CD8-positive, alpha-beta memory T cell (primary cell): ENCODE measurements at regions not wholly inside any gene's neighbourhood (a gene's known extent, or its start where the extent isn't known, plus 50 kb on each side); places are given as distances from the start of the nearest gene placed in this dataset.

ENCODE experiments used
- CTCF ChIA-PET: fragments of 350-600 bp; sonication (Branson Sonifier 250); formaldehyde crosslinking; loops from one replicate; lab custom pipeline; 2021; ENCODE audit warnings: antibody characterized with exemption; lab: Charles Lee
- POLR2A ChIA-PET: fragments of 350-600 bp; sonication (Branson Sonifier 250); formaldehyde crosslinking; loops from one replicate; lab custom pipeline; 2021; ENCODE audit warnings: antibody characterized with exemption; lab: Charles Lee
- DNase-seq, 5 donors: peaks; one replicate each; pipeline versions ENCODE4 v3.0.0 to v3.0.0-alpha.2; 2020 to 2022; ENCODE audit warnings: mixed read lengths in 1 of 5
- H3K27ac ChIP-seq: one replicate; pipeline ENCODE4 v1.7.0; 2013; ENCODE audit warnings: low read depth, mild to moderate bottlenecking, low read length, moderate library complexity
- H3K27me3 ChIP-seq: 2 replicates; pipeline ENCODE4 v1.7.0; 2013; ENCODE audit warnings: low read length, mild to moderate bottlenecking; ENCODE audit not compliant: insufficient read depth, poor library complexity, severe bottlenecking
- H3K36me3 ChIP-seq: 2 replicates; pipeline ENCODE4 v1.7.0; 2013; ENCODE audit warnings: mild to moderate bottlenecking, low read length, moderate library complexity; ENCODE audit not compliant: insufficient read depth
- H3K4me1 ChIP-seq: 2 replicates; pipeline ENCODE4 v1.7.0; 2013; ENCODE audit warnings: mild to moderate bottlenecking, low read length, moderate library complexity; ENCODE audit not compliant: insufficient read depth
- H3K4me3 ChIP-seq: 2 replicates; pipeline ENCODE4 v1.7.0; 2013; ENCODE audit warnings: mild to moderate bottlenecking, low read length
- H3K9me3 ChIP-seq: 2 replicates; pipeline ENCODE4 v1.7.0; 2013; ENCODE audit warnings: mild to moderate bottlenecking, low read length
- H3K27ac Mint-ChIP-seq, 8 donors: one replicate each; pipeline ENCODE4 v1.8.0; 2020 to 2021; ENCODE audit warnings: mixed read lengths in 8 of 8, mild to moderate bottlenecking in 6 of 8, inconsistent platforms in 3 of 8, moderate library complexity in 3 of 8
- H3K27me3 Mint-ChIP-seq, 2 donors: one replicate each; pipeline ENCODE4 v1.8.0; 2020 to 2021; ENCODE audit warnings: mixed read lengths in 2 of 2, mild to moderate bottlenecking in 1 of 2, moderate library complexity in 1 of 2
- H3K36me3 Mint-ChIP-seq, 3 donors: one replicate each; pipeline ENCODE4 v1.8.0; 2020 to 2021; ENCODE audit warnings: mixed read lengths in 3 of 3, inconsistent platforms in 1 of 3, mild to moderate bottlenecking in 1 of 3
- H3K4me1 Mint-ChIP-seq, 3 donors: one replicate each; pipeline ENCODE4 v1.8.0; 2020 to 2021; ENCODE audit warnings: mixed read lengths in 3 of 3, inconsistent platforms in 1 of 3, mild to moderate bottlenecking in 1 of 3
- H3K4me3 Mint-ChIP-seq, 7 donors: one replicate each; pipeline ENCODE4 v1.8.0; 2020 to 2021; ENCODE audit warnings: mixed read lengths in 7 of 7, mild to moderate bottlenecking in 6 of 7, moderate library complexity in 4 of 7, inconsistent platforms in 2 of 7
- H3K9me3 Mint-ChIP-seq, 5 donors: one replicate each; pipeline ENCODE4 v1.8.0; 2020 to 2022; ENCODE audit warnings: mixed read lengths in 5 of 5, mild to moderate bottlenecking in 3 of 5, moderate library complexity in 2 of 5, inconsistent platforms in 1 of 5

DNA sequence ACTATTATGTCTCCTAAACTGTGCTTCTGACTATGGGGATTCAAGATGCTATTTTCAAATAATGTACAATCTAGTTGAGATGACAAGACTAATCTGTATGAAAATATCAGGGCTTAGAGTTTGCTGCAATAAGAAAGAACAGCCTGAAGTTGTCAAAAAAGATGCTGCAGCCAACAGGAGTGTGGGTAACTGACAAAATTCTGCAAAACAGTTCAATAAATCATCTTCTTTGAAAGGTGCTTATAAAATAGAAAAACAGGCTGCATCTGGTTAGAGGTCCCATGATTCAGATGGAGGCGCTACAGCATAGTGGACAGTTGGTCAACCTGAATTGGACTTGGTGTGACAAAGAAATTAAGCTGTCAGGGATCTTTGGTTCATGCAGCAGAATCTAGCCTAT lies 511.0 kb downstream of the XPNPEP1 start:
- POLR2A ChIA-PET: no interaction called here
- H3K36me3 Mint-ChIP-seq: no peaks in the 10 kb centered on the region
- no peaks in the 10 kb centered on the region for H3K27me3 ChIP-seq
- no peaks in the 10 kb centered on the region for H3K9me3 ChIP-seq
- H3K27ac Mint-ChIP-seq: no peak overlapping the region
- H3K27me3 Mint-ChIP-seq: peaks cover 0 to 2% of the 10 kb centered on the region in 2 donors
- CTCF ChIA-PET: no interaction called here
- H3K4me1 Mint-ChIP-seq: no peaks in the 10 kb centered on the region
- no peaks in the 10 kb centered on the region for H3K4me1 ChIP-seq
- H3K4me3 Mint-ChIP-seq: no peak overlapping the region
- no peak overlapping the region for H3K27ac ChIP-seq
- H3K4me3 ChIP-seq: no peak overlapping the region
- no peaks in the 10 kb centered on the region for H3K36me3 ChIP-seq
- peaks cover 0 to 4% (median 0%) of the 10 kb centered on the region in 5 donors for H3K9me3 Mint-ChIP-seq
- no peak for DNase-seq

DNA sequence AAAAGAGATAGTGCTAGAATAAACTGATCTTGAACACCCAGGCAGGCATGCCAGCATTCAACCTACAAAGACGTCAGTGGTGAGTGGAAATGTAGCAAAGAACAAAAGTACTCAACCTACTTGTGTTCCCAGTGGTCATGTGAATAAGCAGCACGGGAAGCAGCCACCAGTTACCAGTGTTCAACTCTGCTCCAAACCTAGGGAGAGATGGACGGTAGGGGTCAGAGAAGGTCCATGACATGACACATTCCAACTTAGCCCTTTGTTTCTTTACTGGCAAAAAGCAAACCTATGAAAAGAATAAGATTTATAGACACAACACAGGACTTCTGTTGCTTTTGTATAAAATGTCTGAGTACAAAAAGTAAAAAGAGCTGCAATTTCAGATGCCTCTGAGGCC lies 511.4 kb downstream of the XPNPEP1 start:
- Mint-ChIP-seq H3K27me3 (peaks cover 0 to 2% of the 10 kb centered on the region in 2 donors), H3K9me3 (peaks cover 0 to 4% (median 0%) of the 10 kb centered on the region in 5 donors), H3K27ac (no peak overlapping the region), H3K4me1 (no peaks in the 10 kb centered on the region), H3K36me3 (no peaks in the 10 kb centered on the region), H3K4me3 (no peak overlapping the region)
- POLR2A ChIA-PET: no interaction called here
- no peaks in the 10 kb centered on the region for H3K36me3 ChIP-seq
- CTCF ChIA-PET: no interaction called here
- no peaks in the 10 kb centered on the region for H3K9me3 ChIP-seq
- H3K4me3 ChIP-seq: no peak overlapping the region
- no peaks in the 10 kb centered on the region for H3K4me1 ChIP-seq
- H3K27me3 ChIP-seq: no peaks in the 10 kb centered on the region
- no peak for DNase-seq
- H3K27ac ChIP-seq: no peak overlapping the region

DNA sequence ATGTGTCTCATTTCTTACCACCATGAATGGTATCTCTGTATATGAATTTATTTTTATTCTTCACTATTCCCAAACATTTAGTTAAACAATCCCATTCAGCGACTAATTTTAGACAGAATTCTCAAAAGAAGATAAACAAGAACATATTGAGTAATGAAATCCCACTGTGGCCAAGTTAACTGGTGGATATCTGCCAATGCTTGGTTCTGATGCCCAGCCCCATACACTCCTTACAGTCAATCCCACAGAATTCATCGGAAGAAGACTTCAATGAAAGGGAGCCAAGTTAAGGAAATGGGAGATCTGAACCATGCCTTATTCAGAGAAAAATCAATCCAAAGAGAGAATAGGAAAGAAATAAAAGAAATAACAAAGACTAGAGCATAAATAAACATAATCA lies 518.0 kb downstream of the XPNPEP1 start:
- Mint-ChIP-seq H3K27ac (no peak overlapping the region), H3K4me1 (no peaks in the 10 kb centered on the region), H3K4me3 (no peak overlapping the region), H3K36me3 (no peaks in the 10 kb centered on the region), H3K27me3 (no peaks in the 10 kb centered on the region), H3K9me3 (peaks cover 0 to 5% (median 3%) of the 10 kb centered on the region in 5 donors)
- CTCF ChIA-PET: no interaction called here
- H3K27ac ChIP-seq: no peak overlapping the region
- POLR2A ChIA-PET: no interaction called here
- no peak for DNase-seq
- H3K36me3 ChIP-seq: no peaks in the 10 kb centered on the region
- H3K4me1 ChIP-seq: no peaks in the 10 kb centered on the region
- no peak overlapping the region for H3K4me3 ChIP-seq
- no peaks in the 10 kb centered on the region for H3K9me3 ChIP-seq
- H3K27me3 ChIP-seq: no peaks in the 10 kb centered on the region

DNA sequence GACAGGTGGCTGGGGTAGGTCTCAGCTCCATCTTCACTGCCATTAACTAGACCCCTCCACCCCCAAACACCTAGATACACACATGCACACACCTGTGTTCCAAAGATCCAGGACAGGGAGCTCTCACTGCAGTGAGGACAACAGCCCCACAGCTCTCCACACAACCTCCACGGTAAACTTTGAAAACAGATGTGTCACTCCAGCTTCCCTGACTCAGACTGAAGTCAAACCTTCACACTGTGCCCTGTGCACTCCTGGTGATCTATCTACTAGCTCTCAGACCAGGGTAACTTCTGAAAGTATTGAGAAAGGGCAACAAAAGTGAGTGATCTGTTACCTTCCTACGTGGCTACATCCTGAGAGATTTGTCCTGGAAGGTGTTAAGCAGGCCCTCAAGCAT lies 519.8 kb downstream of the XPNPEP1 start:
- H3K27ac ChIP-seq: no peak overlapping the region
- H3K9me3 Mint-ChIP-seq: peaks cover 0 to 13% (median 5%) of the 10 kb centered on the region in 5 donors
- H3K27ac Mint-ChIP-seq: no peak overlapping the region
- no peaks in the 10 kb centered on the region for H3K4me1 ChIP-seq
- DNase-seq: no peak
- H3K36me3 ChIP-seq: no peaks in the 10 kb centered on the region
- ChIA-PET POLR2A (no interaction called here), CTCF (no interaction called here)
- no peak overlapping the region for H3K4me3 Mint-ChIP-seq
- H3K4me3 ChIP-seq: no peak overlapping the region
- no peaks in the 10 kb centered on the region for H3K27me3 Mint-ChIP-seq
- no peaks in the 10 kb centered on the region for H3K4me1 Mint-ChIP-seq
- H3K9me3 ChIP-seq: no peaks in the 10 kb centered on the region
- no peaks in the 10 kb centered on the region for H3K27me3 ChIP-seq
- no peaks in the 10 kb centered on the region for H3K36me3 Mint-ChIP-seq

DNA sequence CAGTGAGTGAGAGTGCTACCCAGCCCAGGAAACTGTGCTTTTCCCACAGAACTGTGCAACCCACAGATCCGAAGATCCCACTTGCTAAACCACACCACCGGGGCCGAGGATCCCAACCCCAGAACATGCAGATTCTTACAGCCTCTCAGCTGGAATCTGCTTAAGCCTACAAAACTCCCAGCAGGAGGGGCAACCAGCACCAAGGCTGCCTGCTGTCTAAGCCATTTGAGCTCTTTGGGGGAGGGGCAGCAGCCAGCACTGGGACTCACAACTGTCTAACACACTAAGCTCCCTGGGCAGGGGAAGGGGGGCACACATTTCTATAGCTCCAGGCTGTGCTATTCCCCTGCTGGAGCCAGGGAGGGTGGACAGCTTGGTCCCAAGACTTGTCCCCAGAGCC lies 529.9 kb downstream of the XPNPEP1 start:
- Histone ChIP-seq H3K27ac (no peak overlapping the region), H3K9me3 (no peaks in the 10 kb centered on the region), H3K27me3 (no peaks in the 10 kb centered on the region), H3K4me1 (no peaks in the 10 kb centered on the region), H3K36me3 (no peaks in the 10 kb centered on the region), H3K4me3 (no peak overlapping the region)
- ChIA-PET CTCF (no interaction called here), POLR2A (no interaction called here)
- Mint-ChIP-seq H3K4me1 (no peaks in the 10 kb centered on the region), H3K27me3 (peaks cover 0 to 1% of the 10 kb centered on the region in 2 donors), H3K36me3 (no peaks in the 10 kb centered on the region), H3K9me3 (peaks cover 0 to 6% (median 4%) of the 10 kb centered on the region in 5 donors), H3K4me3 (no peak overlapping the region), H3K27ac (no peak overlapping the region)
- DNase-seq: no peak

DNA sequence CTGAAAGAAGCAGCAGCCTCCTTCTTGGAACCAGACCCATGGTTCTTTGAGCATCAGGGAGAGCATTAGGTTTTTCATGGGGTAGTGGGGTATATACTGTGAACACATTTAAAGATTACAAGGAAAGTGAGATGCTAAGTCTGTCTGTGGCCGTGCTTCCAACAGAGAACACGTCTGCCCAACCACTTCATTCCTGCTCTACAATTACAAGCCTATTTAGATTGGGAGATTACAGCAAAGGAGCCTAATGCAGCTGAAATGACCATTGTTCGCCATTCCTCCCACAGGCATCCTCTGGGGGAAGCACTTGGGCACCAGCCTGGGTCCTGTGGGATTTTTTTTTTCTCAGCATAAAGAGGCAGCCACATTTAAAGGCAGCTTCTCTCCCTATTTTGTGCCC lies 536.4 kb downstream of the XPNPEP1 start:
- Mint-ChIP-seq H3K9me3 (peaks cover 0 to 12% (median 2%) of the 10 kb centered on the region in 5 donors), H3K36me3 (no peaks in the 10 kb centered on the region), H3K27me3 (no peaks in the 10 kb centered on the region), H3K4me3 (no peak overlapping the region), H3K27ac (no peak overlapping the region), H3K4me1 (no peaks in the 10 kb centered on the region)
- Histone ChIP-seq H3K36me3 (no peaks in the 10 kb centered on the region), H3K4me3 (no peak overlapping the region), H3K27ac (no peak overlapping the region), H3K9me3 (no peaks in the 10 kb centered on the region), H3K4me1 (no peaks in the 10 kb centered on the region), H3K27me3 (no peaks in the 10 kb centered on the region)
- ChIA-PET CTCF (no interaction called here), POLR2A (no interaction called here)
- no peak for DNase-seq

DNA sequence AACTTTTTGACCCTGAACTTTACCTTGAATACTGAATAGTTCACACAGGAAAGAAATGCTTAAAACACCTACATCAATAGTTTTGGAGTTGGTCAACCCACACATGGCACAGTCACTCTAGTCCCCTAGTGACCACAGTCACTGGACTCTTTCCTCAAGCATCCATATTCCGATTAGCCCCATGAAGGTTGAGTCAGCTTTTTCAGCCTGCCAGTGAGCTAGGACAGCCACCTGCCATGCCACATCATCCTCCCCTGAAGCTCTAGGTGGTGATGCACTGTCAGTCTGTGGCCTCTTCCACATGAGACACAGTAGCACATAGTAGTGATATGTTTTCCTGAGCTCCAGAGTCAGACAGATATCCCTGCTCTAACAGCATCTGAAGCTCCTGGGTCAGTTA lies 537.2 kb downstream of the XPNPEP1 start:
- POLR2A ChIA-PET: no interaction called here
- DNase-seq: no peak
- H3K27ac Mint-ChIP-seq: no peak overlapping the region
- no peaks in the 10 kb centered on the region for H3K4me1 Mint-ChIP-seq
- Histone ChIP-seq H3K4me3 (no peak overlapping the region), H3K27me3 (no peaks in the 10 kb centered on the region), H3K4me1 (no peaks in the 10 kb centered on the region), H3K36me3 (no peaks in the 10 kb centered on the region), H3K27ac (no peak overlapping the region), H3K9me3 (no peaks in the 10 kb centered on the region)
- H3K36me3 Mint-ChIP-seq: no peaks in the 10 kb centered on the region
- H3K4me3 Mint-ChIP-seq: no peak overlapping the region
- CTCF ChIA-PET: no interaction called here
- no peaks in the 10 kb centered on the region for H3K27me3 Mint-ChIP-seq
- peaks cover 0 to 14% (median 2%) of the 10 kb centered on the region in 5 donors for H3K9me3 Mint-ChIP-seq

DNA sequence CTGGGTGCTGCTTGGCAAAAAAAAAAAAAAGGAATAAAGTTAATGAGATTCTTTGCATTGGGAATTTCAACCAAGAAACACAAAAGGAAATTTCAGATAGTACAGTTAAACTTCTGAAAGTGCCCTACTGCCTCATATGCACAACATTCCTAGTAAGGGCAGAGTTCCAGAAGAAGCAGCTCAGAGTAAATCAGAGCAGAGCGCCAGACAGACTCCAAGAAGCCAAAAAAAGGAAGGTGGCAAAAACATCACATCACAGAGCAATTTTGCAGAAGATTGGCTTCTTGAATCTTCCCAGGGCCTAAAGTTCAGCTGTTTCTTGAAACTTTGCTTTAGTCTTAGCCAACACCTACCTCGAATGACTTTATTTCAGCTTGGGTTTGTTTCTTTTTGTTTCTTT lies 544.1 kb downstream of the XPNPEP1 start:
- Mint-ChIP-seq H3K27ac (no peak overlapping the region), H3K36me3 (no peaks in the 10 kb centered on the region), H3K4me3 (no peak overlapping the region), H3K4me1 (no peaks in the 10 kb centered on the region), H3K9me3 (peaks cover 0 to 8% (median 2%) of the 10 kb centered on the region in 5 donors), H3K27me3 (no peaks in the 10 kb centered on the region)
- Histone ChIP-seq H3K27ac (no peak overlapping the region), H3K4me3 (no peak overlapping the region), H3K9me3 (no peaks in the 10 kb centered on the region), H3K27me3 (no peaks in the 10 kb centered on the region), H3K36me3 (no peaks in the 10 kb centered on the region), H3K4me1 (no peaks in the 10 kb centered on the region)
- ChIA-PET CTCF (no interaction called here), POLR2A (no interaction called here)
- no peak for DNase-seq

DNA sequence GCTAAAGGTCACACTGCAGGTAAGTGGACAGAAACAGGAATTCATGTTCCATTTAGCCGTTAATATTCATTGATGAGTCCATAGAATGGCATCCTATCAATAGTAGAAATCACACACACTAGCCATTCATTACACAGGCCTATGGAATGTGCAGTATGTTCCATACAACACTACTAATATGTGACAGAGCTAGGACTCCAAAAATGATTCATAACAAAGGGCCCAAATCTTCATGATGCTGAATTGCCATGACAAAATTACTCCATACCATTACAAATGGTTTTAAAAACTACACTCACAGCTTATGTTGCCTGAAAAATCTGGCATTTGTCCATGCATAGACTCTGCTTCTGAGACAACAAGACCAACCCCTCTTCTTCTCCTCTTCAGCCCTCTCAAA lies 549.1 kb downstream of the XPNPEP1 start:
- CTCF ChIA-PET: no interaction called here

More for the DNA sequence above, 549.1 kb downstream of the XPNPEP1 start:
- H3K4me1 Mint-ChIP-seq: no peaks in the 10 kb centered on the region
- H3K36me3 ChIP-seq: no peaks in the 10 kb centered on the region
- no peak for DNase-seq
- peaks cover 0 to 7% (median 5%) of the 10 kb centered on the region in 5 donors for H3K9me3 Mint-ChIP-seq
- peaks cover 0 to 2% (median 0%) of the 10 kb centered on the region in 3 donors for H3K36me3 Mint-ChIP-seq
- H3K27ac Mint-ChIP-seq: no peak overlapping the region
- no peaks in the 10 kb centered on the region for H3K4me1 ChIP-seq
- no peak overlapping the region for H3K4me3 Mint-ChIP-seq
- POLR2A ChIA-PET: no interaction called here
- H3K27me3 Mint-ChIP-seq: no peaks in the 10 kb centered on the region
- no peak overlapping the region for H3K27ac ChIP-seq
- no peaks in the 10 kb centered on the region for H3K9me3 ChIP-seq
- H3K4me3 ChIP-seq: no peak overlapping the region
- no peaks in the 10 kb centered on the region for H3K27me3 ChIP-seq
